GM12891 (cell line): ENCODE measurements at regions not wholly inside any gene's neighbourhood (a gene's known extent, or its start where the extent isn't known, plus 50 kb on each side); places are given as distances from the start of the nearest gene placed in this dataset.
"Not testable (repeated sequence)": the region's sequence is repeated elsewhere in the genome, so short reads cannot be mapped to it uniquely, and the experiment has no call there.

Experiments used
- POLR2A ChIP-seq: IDR thresholded peaks from 2 replicates; pipeline ENCODE4 v1.6.1; 2011; ENCODE audit warnings: low read depth, low read length, control low read depth
- POLR2AphosphoS5 ChIP-seq: IDR thresholded peaks from 2 replicates; pipeline ENCODE4 v1.6.1; 2011; ENCODE audit warnings: low read depth, low read length, control low read depth
- TAF1 ChIP-seq: IDR thresholded peaks from 2 replicates; pipeline ENCODE4 v1.6.1; 2011; ENCODE audit warnings: low read depth, low read length, control low read depth

DNA sequence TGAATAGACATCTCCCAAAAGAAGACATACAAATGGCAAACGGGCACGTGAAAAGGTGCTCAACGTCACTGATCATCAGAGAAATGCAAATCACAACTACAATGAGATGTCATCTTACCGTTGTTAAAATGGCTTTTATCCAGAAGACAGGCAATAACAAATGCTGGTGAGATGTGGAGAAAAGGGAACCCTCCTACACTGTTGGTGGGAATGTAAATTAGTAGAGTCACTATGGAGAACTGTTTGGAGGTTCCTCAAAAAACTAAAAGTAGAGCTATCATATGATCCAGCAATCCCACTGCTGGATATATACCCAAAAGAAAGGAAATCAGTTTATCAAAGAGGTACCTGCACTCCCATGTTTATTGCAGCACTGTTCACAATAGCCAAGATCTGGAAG, 193.1 kb upstream of the ARID1B start:
- not testable (repeated sequence) for TF ChIP-seq POLR2A, TAF1, POLR2AphosphoS5
